NB4 (cell line): ENCODE measurements at regions not wholly inside any gene's neighbourhood (a gene's known extent, or its start where the extent isn't known, plus 50 kb on each side); places are given as distances from the start of the nearest gene placed in this dataset.

Experiments used
- CTCF ChIP-seq: IDR thresholded peaks from one replicate; pipeline ENCODE4 v1.5.1; 2012; ENCODE audit warnings: low read depth, low read length
- MAX ChIP-seq: IDR thresholded peaks from 2 replicates; pipeline ENCODE4 v1.6.1; 2011; ENCODE audit warnings: low read depth, low read length
- POLR2A ChIP-seq: IDR thresholded peaks from 2 replicates; pipeline ENCODE4 v1.6.1; 2011; ENCODE audit warnings: mild to moderate bottlenecking; ENCODE audit not compliant: insufficient read length; ENCODE audit errors: extremely low read depth

DNA sequence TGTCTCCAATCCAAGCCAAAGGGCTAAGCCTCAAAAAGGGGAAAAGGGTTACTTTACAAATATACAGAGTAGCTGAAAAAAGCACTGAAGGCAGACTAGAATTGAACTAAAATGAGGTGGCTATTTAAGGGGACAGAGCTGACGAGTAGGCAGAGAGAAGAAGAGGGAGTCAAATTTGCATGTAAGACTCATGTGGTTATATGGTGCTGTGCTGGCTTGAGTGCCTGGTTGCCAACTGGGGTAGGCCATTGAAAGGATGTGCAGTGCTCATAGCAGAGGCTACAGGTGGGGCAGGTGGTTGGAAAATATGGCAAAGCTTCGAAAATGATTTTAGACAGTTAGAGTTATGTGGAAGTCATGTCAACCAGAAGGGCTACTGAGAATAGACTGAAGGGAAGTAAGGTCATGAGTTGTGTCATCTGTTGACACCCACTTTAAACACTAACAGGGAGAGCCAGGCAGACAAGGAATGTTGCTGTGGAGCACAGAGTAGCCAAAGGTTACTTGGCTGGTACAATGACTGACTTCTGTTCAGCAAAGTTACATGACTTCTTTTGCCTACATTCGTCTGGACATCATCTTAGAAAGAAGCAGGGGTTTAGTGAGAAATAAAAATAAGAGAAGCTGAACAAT, 1210.4 kb downstream of the ADGRL3 start:
- no peak for TF ChIP-seq CTCF
- no peak for TF ChIP-seq POLR2A
- TF ChIP-seq MAX: no peak
